MM.1S (cell line): ENCODE measurements at regions not wholly inside any gene's neighbourhood (a gene's known extent, or its start where the extent isn't known, plus 50 kb on each side); places are given as distances from the start of the nearest gene placed in this dataset.

Experiments
- DNase-seq: peaks from one replicate; pipeline ENCODE4 v3.0.0-alpha.2; 2015
- H2AFZ ChIP-seq: fragments of 300-600 bp; sonication (generic); 2 replicates; pipeline ENCODE4 v1.6.0; 2016; ENCODE audit warnings: antibody characterized with exemption, low read length
- H3F3A ChIP-seq: fragments of 300-600 bp; sonication (generic); 2 replicates; pipeline ENCODE4 v1.6.1; 2016; ENCODE audit warnings: mild to moderate bottlenecking, antibody characterized with exemption, low read length, moderate library complexity, mixed read lengths; ENCODE audit not compliant: insufficient read depth
- H3K27ac ChIP-seq: fragments of 300-600 bp; sonication (generic); 2 replicates; pipeline ENCODE4 v1.5.1; 2016; ENCODE audit warnings: mild to moderate bottlenecking, low read length
- H3K27me3 ChIP-seq: fragments of 300-600 bp; sonication (generic); replicated peaks from 2 replicates; pipeline ENCODE4 v1.6.0; 2016; ENCODE audit warnings: low read length; ENCODE audit not compliant: insufficient read depth
- H3K36me3 ChIP-seq: fragments of 300-600 bp; sonication (generic); replicated peaks from 2 replicates; pipeline ENCODE4 v1.6.1; 2016; ENCODE audit warnings: mild to moderate bottlenecking, low read length, mixed read lengths; ENCODE audit not compliant: insufficient read depth
- H3K4me1 ChIP-seq: fragments of 300-600 bp; sonication (generic); 2 replicates; pipeline ENCODE4 v1.6.1; 2016; ENCODE audit warnings: low read length, mixed read lengths
- H3K4me2 ChIP-seq: fragments of 300-600 bp; sonication (generic); 2 replicates; pipeline ENCODE4 v1.6.0; 2016; ENCODE audit warnings: low read depth, low read length
- H3K4me3 ChIP-seq: fragments of 300-600 bp; sonication (generic); 2 replicates; pipeline ENCODE4 v1.5.1; 2016; ENCODE audit warnings: low read length, mixed read lengths
- H3K79me2 ChIP-seq: fragments of 300-600 bp; sonication (generic); 2 replicates; pipeline ENCODE4 v1.6.1; 2016; ENCODE audit warnings: mixed run types, low read length, mixed read lengths
- H3K9ac ChIP-seq: fragments of 300-600 bp; sonication (generic); 2 replicates; pipeline ENCODE4 v1.6.1; 2016; ENCODE audit warnings: low read length, mixed read lengths
- H3K9me2 ChIP-seq: fragments of 300-600 bp; sonication (generic); replicated peaks from 2 replicates; pipeline ENCODE4 v1.6.1; 2016; ENCODE audit warnings: mild to moderate bottlenecking, low read length, mixed read lengths; ENCODE audit not compliant: insufficient read depth
- H3K9me3 ChIP-seq: fragments of 300-600 bp; sonication (generic); replicated peaks from 2 replicates; pipeline ENCODE4 v1.6.1; 2016; ENCODE audit warnings: mild to moderate bottlenecking, low read length, mixed read lengths; ENCODE audit not compliant: insufficient read depth
- H4K20me1 ChIP-seq: fragments of 300-600 bp; sonication (generic); 2 replicates; pipeline ENCODE4 v1.6.1; 2016; ENCODE audit warnings: mild to moderate bottlenecking, low read length, moderate library complexity, mixed read lengths; ENCODE audit not compliant: insufficient read depth
- CTCF ChIP-seq: fragments of 300-600 bp; sonication (generic); IDR thresholded peaks from 2 replicates; pipeline ENCODE4 v1.5.1; 2016; ENCODE audit warnings: antibody characterized with exemption, low read length, mixed read lengths
- EZH2 ChIP-seq: fragments of 300-600 bp; sonication (generic); optimal IDR thresholded peaks from 2 replicates; pipeline ENCODE3; 2017; ENCODE audit warnings: low read depth, mild to moderate bottlenecking, antibody characterized with exemption, low read length, mixed read lengths
- EZH2phosphoT487 ChIP-seq: fragments of 300-600 bp; sonication (generic); IDR thresholded peaks from 2 replicates; pipeline ENCODE4 v1.6.1; 2018; ENCODE audit warnings: antibody characterized with exemption, low read length

- no peak overlapping the region for H3K4me2 ChIP-seq
- H4K20me1 ChIP-seq, result no peaks in the 10 kb centered on the region
- no peaks in the 10 kb centered on the region for H3K79me2 ChIP-seq
- H2AFZ ChIP-seq, result no peak overlapping the region
- no peak overlapping the region for H3K9ac ChIP-seq
- no peaks in the 10 kb centered on the region for H3K4me1 ChIP-seq
- TF ChIP-seq EZH2phosphoT487 (no peak), EZH2 (no peak), CTCF (no peak)
- H3K27ac ChIP-seq, result no peak overlapping the region
- no peaks in the 10 kb centered on the region for H3K9me2 ChIP-seq
- H3K27me3 ChIP-seq, result no peaks in the 10 kb centered on the region
- H3K9me3 ChIP-seq, result no peaks in the 10 kb centered on the region
- no peak overlapping the region for H3K4me3 ChIP-seq
- no peak for DNase-seq
- no peaks in the 10 kb centered on the region for H3F3A ChIP-seq
- H3K36me3 ChIP-seq, result no peaks in the 10 kb centered on the region
Observed at GRCh38 chr3:75115695-75116094, 501.2 kb upstream of the CNTN3 start.

- DNase-seq, result no peak
- Histone ChIP-seq H3K36me3 (no peaks in the 10 kb centered on the region), H4K20me1 (no peaks in the 10 kb centered on the region), H3K4me3 (no peak overlapping the region), H3F3A (no peaks in the 10 kb centered on the region), H3K27me3 (no peaks in the 10 kb centered on the region), H3K4me1 (no peaks in the 10 kb centered on the region), H3K9ac (no peak overlapping the region), H3K4me2 (no peak overlapping the region), H3K79me2 (no peaks in the 10 kb centered on the region), H2AFZ (no peak overlapping the region), H3K9me2 (no peaks in the 10 kb centered on the region), H3K27ac (no peak overlapping the region), H3K9me3 (no peaks in the 10 kb centered on the region)
- TF ChIP-seq EZH2, result no peak
- TF ChIP-seq EZH2phosphoT487, result no peak
- no peak for TF ChIP-seq CTCF
Observed at GRCh38 chr3:75118779-75119178, 504.3 kb upstream of the CNTN3 start.

GRCh38 chr3:75126556-75126955 lies 512.1 kb upstream of the CNTN3 start:
- no peaks in the 10 kb centered on the region for H3K79me2 ChIP-seq
- no peaks in the 10 kb centered on the region for H3K9me3 ChIP-seq
- H3K9me2 ChIP-seq, result no peaks in the 10 kb centered on the region
- no peaks in the 10 kb centered on the region for H3K36me3 ChIP-seq
- no peak overlapping the region for H3K27ac ChIP-seq
- no peaks in the 10 kb centered on the region for H3K4me1 ChIP-seq
- no peak overlapping the region for H2AFZ ChIP-seq
- H3K4me2 ChIP-seq, result no peak overlapping the region
- no peak for DNase-seq
- TF ChIP-seq EZH2phosphoT487 (no peak), CTCF (no peak), EZH2 (no peak)
- H3F3A ChIP-seq, result no peaks in the 10 kb centered on the region
- H3K27me3 ChIP-seq, result no peaks in the 10 kb centered on the region
- no peak overlapping the region for H3K4me3 ChIP-seq
- no peaks in the 10 kb centered on the region for H4K20me1 ChIP-seq
- H3K9ac ChIP-seq, result no peak overlapping the region

- Histone ChIP-seq H3K9ac (no peak overlapping the region), H3K4me2 (no peak overlapping the region), H3K79me2 (no peaks in the 10 kb centered on the region), H3K9me3 (no peaks in the 10 kb centered on the region), H4K20me1 (no peaks in the 10 kb centered on the region), H3K27ac (no peak overlapping the region), H2AFZ (no peak overlapping the region), H3K27me3 (no peaks in the 10 kb centered on the region), H3F3A (no peaks in the 10 kb centered on the region), H3K4me1 (no peaks in the 10 kb centered on the region), H3K9me2 (no peaks in the 10 kb centered on the region), H3K36me3 (no peaks in the 10 kb centered on the region), H3K4me3 (no peak overlapping the region)
- DNase-seq, result no peak
- TF ChIP-seq CTCF (no peak), EZH2 (no peak), EZH2phosphoT487 (no peak)
Observed at GRCh38 chr3:75129101-75129500, 514.6 kb upstream of the CNTN3 start.
